ENCODE measurements at regions not wholly inside any gene's neighbourhood (a gene's known extent, or its start where the extent isn't known, plus 50 kb on each side); places are given as distances from the start of the nearest gene placed in this dataset.

DNA sequence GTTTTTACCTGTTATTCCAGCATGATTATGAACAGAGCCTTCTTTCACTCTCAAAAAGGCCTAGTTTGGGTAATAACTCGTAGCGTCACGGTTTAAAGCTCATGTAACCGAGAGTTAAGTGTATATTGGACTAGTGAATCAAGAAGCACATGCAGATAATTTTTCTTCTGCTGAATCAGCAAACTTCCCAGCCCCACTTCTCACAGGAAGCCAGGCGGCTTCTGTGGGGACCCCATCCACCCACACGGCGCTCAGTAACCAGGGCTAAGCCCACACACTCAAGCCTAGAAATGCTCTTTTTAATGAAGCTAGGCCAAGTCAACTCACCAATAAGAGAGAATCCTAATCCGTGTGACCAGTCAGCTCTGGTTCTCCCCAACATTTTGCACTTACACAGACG is 191.2 kb upstream of the MGMT start:
- H2AFZ ChIP-seq (ENCODE audit: low read length): no peak overlapping the region
- no peaks in the 10 kb centered on the region for H3K4me1 ChIP-seq (ENCODE audit: insufficient read depth, low read length)
- no peak for DNase-seq (ENCODE audit: low spot score)
- ATAC-seq: no peak
- no peak for FAIRE-seq
- POLR2A ChIA-PET: no interaction called here
- in situ Hi-C loops (cut with HindIII; ENCODE audit: extremely low pct_ligation_motif_present, low pct_unique_long_range_greater_than_20kb): no loop called here
- no peaks in the 10 kb centered on the region for H3K9me3 ChIP-seq (ENCODE audit: low read length)
- BruUV-seq (replicated peaks): no TSS peak
- no peak overlapping the region for H3K4me3 ChIP-seq (replicated peaks in 1 of 3; ENCODE audit: insufficient read depth in 1 of 3, low read depth in 2 of 3, low read length in 3 of 3)
- WGBS (ENCODE audit: low lambda C conversion rate): 26% methylated on average over 8 of the region's 9 CpGs
- H3K27ac ChIP-seq (ENCODE audit: extremely low read length, insufficient read depth, low read length): no peak overlapping the region
- H3K36me3 ChIP-seq (replicated peaks in 1 of 2; ENCODE audit: control insufficient read depth in 1 of 2, insufficient read depth in 2 of 2, low read length in 2 of 2): no peaks in the 10 kb centered on the region
- no peak overlapping the region for H3K4me2 ChIP-seq (ENCODE audit: low read depth, low read length)
- peak; percentile 71 for TF ChIP-seq MAFF (IDR thresholded peaks at IDR 0.05; ENCODE audit: low read depth, low read length)
- TF ChIP-seq MAFK (conservative IDR thresholded peaks at IDR 0.05 in 1 of 2, IDR thresholded peaks at IDR 0.05 in 1 of 2; ENCODE audit: low read length in 2 of 2): peak; percentile 61 to 85
- TF ChIP-seq RFXANK (CRISPR knock-in tag; IDR thresholded peaks at IDR 0.05): no peak
- intact Hi-C loops (cut with micrococcal nuclease; ENCODE audit: unreplicated experiment): no loop called here
- no peaks in the 10 kb centered on the region for H4K20me1 ChIP-seq (ENCODE audit: insufficient read depth, low read length)
- H3K27me3 ChIP-seq (ENCODE audit: control insufficient read depth in 1 of 2, insufficient read depth in 2 of 2, low read length in 2 of 2): peaks cover 0 to 14% of the 10 kb centered on the region in 2 experiments; a peak in 1 of 5 replicates
- H3K79me2 ChIP-seq (ENCODE audit: insufficient read depth, low read length): no peaks in the 10 kb centered on the region
- no peak overlapping the region for H3K9ac ChIP-seq (ENCODE audit: insufficient read depth, low read depth, low read length)
- CTCF ChIA-PET (ENCODE audit: low intra/inter-chr PET ratio, low total read pairs): no interaction called here

DNA sequence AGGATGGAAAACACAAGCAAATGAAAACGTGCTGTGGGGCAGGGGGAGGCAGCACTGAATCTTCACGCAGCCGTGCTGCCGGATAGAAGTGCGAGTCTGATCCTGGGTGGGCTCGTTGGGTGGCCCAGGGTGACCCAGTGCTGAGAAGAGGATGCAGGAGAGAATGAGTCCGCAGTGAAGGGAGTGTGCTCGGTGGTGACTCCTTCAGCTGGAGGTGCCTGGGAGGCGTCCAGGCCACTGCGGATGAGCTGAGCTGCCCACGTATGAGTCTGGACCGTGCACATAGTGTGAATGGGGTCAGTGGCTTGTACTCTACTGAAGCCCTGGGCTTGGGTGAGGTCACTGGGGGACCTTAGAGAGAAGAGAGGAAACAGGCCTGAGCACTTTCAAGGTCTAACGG is 190.0 kb upstream of the MGMT start:
- no peak overlapping the region for H3K27ac ChIP-seq (ENCODE audit: extremely low read length, insufficient read depth, low read length)
- no peak overlapping the region for H3K4me2 ChIP-seq (ENCODE audit: low read depth, low read length)
- no peak for ATAC-seq
- FAIRE-seq: no peak
- H4K20me1 ChIP-seq (ENCODE audit: insufficient read depth, low read length): no peaks in the 10 kb centered on the region
- no peak overlapping the region for H3K4me3 ChIP-seq (replicated peaks in 1 of 3; ENCODE audit: insufficient read depth in 1 of 3, low read depth in 2 of 3, low read length in 3 of 3)
- peaks cover 0 to 14% of the 10 kb centered on the region in 2 experiments; a peak in 1 of 5 replicates for H3K27me3 ChIP-seq (ENCODE audit: control insufficient read depth in 1 of 2, insufficient read depth in 2 of 2, low read length in 2 of 2)
- no TSS peak for BruUV-seq (replicated peaks)
- POLR2A ChIA-PET: no interaction called here
- CTCF ChIA-PET (ENCODE audit: low intra/inter-chr PET ratio, low total read pairs): no interaction called here
- H2AFZ ChIP-seq (ENCODE audit: low read length): no peak overlapping the region
- no peak overlapping the region for H3K9ac ChIP-seq (ENCODE audit: insufficient read depth, low read depth, low read length)
- in situ Hi-C loops (cut with HindIII; ENCODE audit: extremely low pct_ligation_motif_present, low pct_unique_long_range_greater_than_20kb): no loop called here
- 40% methylated on average over 13 of the region's 13 CpGs for WGBS (ENCODE audit: low lambda C conversion rate)
- H3K36me3 ChIP-seq (replicated peaks in 1 of 2; ENCODE audit: control insufficient read depth in 1 of 2, insufficient read depth in 2 of 2, low read length in 2 of 2): no peaks in the 10 kb centered on the region
- DNase-seq (ENCODE audit: low spot score): no peak
- intact Hi-C loops (cut with micrococcal nuclease; ENCODE audit: unreplicated experiment): no loop called here
- H3K9me3 ChIP-seq (ENCODE audit: low read length): no peaks in the 10 kb centered on the region
- H3K4me1 ChIP-seq (ENCODE audit: insufficient read depth, low read length): no peaks in the 10 kb centered on the region
- no peak for TF ChIP-seq HNF4G (IDR thresholded peaks at IDR 0.05; ENCODE audit: borderline replicate concordance, low read depth, low read length)
- no peak for TF ChIP-seq HNF4G (CRISPR knock-in tag; IDR thresholded peaks at IDR 0.05; ENCODE audit: borderline replicate concordance, low read depth)
- TF ChIP-seq SMAD1 (CRISPR knock-in tag; IDR thresholded peaks at IDR 0.05; ENCODE audit: borderline replicate concordance, low read depth): no peak
- H3K79me2 ChIP-seq (ENCODE audit: insufficient read depth, low read length): no peaks in the 10 kb centered on the region

Data from HepG2 (cell line).